Esophagus muscularis mucosa (tissue), 2 donors: ENCODE measurements at regions not wholly inside any gene's neighbourhood (a gene's known extent, or its start where the extent isn't known, plus 50 kb on each side); places are given as distances from the start of the nearest gene placed in this dataset.

Experiments used
- POLR2A ChIP-seq: fragments of 450-650 bp; IDR thresholded peaks from one replicate; pipeline ENCODE4 v1.6.1; 2017; ENCODE audit warnings: antibody characterized with exemption, moderate library complexity, mild to moderate bottlenecking, low read depth
- POLR2AphosphoS5 ChIP-seq, 2 donors: sonication (generic); formaldehyde crosslinking; IDR thresholded peaks; one replicate each; pipeline ENCODE4 v1.6.1; 2017; ENCODE audit warnings: antibody characterized with exemption in 2 of 2

DNA sequence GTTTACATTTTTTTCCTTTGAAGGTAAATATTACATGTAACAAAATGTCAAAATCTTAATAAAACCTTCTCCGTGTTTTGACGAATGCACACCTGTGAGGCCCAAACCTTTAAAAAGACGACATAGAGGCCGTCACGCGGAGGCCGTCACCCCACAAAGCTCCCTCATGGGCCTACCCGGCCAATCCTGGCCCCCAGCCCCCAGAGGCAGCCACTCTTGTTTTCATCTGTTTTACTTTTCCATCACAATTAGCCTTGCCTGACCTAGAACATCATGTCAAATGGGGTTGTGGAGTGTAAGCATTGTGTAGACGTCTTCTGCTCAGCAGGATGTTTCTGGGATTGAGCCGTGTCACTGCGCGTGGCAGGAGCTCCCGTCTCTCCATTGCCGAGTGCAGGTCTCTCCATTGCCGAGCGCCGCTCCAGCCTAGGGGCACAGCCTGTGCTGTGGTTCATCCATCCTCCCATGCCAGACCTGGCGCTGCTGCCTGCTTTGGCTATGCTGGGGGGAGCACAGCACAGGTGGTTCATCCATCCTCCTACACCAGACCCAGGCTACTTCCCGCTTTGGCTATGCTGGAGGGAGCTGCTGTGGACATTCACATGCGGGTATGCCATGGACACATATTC, 52.2 kb upstream of the IRX4 start:
- TF ChIP-seq POLR2A = no peak
- TF ChIP-seq POLR2AphosphoS5 (IDR thresholded peaks at IDR 0.05) = no peak
